NCI-H146 treated with DMSO at 0.1 percent for 48 hours (cell line): ENCODE measurements at regions not wholly inside any gene's neighbourhood (a gene's known extent, or its start where the extent isn't known, plus 50 kb on each side); places are given as distances from the start of the nearest gene placed in this dataset.

ENCODE experiments used
- DNase-seq: peaks from one replicate; lab custom pipeline; 2025; ENCODE audit not compliant: unreplicated experiment; lab: John Stamatoyannopoulos, UW

GRCh38 chr7:18445483-18445882 is 50.1 kb upstream of the HDAC9 start:
- peak; percentile 46 for DNase-seq
